Hepatic stellate cell (primary cell): ENCODE measurements at regions not wholly inside any gene's neighbourhood (a gene's known extent, or its start where the extent isn't known, plus 50 kb on each side); places are given as distances from the start of the nearest gene placed in this dataset.
"Not testable (repeated sequence)": the region's sequence is repeated elsewhere in the genome, so short reads cannot be mapped to it uniquely, and the experiment has no call there.

Source experiments
- DNase-seq: peaks from one replicate; pipeline ENCODE4 v3.0.0; 2011; ENCODE audit warnings: low spot score

DNA sequence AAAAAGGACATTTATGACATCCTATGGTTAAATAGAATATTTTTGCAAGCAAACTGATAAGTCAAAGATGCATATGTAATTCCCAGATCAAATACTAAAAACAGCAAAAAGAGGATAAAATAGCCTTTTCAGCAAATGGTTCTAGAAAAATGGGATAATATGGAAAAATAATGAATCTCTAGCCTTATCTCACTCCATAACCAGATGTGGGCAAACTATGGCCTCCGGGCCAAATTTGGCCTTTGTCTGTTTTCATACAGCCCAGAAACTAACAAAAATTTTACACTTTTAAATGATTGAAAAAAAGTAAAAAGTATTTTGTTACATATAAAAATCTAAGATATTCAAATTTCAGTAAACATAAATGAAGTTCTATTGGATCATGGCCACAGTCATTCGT, 215.4 kb upstream of the PRSS1 start:
- DNase-seq = no peak

DNA sequence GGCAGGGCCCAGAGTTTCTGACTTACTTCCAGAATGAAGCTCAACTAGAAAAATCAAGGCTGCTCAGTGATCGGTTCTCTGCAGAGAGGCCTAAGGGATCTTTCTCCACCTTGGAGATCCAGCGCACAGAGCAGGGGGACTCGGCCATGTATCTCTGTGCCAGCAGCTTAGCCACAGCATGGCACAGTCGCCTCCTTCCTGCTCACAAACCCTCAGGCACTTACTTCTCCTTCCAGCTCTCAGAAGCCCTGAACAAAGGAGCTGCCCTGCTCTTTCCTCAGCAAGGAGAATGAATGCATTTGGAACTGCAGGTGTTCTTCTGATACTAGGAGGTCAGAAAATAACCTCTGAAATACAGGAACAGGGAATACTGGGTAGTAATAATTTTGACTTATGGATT, 219.7 kb upstream of the PRSS1 start:
- DNase-seq = no peak

DNA sequence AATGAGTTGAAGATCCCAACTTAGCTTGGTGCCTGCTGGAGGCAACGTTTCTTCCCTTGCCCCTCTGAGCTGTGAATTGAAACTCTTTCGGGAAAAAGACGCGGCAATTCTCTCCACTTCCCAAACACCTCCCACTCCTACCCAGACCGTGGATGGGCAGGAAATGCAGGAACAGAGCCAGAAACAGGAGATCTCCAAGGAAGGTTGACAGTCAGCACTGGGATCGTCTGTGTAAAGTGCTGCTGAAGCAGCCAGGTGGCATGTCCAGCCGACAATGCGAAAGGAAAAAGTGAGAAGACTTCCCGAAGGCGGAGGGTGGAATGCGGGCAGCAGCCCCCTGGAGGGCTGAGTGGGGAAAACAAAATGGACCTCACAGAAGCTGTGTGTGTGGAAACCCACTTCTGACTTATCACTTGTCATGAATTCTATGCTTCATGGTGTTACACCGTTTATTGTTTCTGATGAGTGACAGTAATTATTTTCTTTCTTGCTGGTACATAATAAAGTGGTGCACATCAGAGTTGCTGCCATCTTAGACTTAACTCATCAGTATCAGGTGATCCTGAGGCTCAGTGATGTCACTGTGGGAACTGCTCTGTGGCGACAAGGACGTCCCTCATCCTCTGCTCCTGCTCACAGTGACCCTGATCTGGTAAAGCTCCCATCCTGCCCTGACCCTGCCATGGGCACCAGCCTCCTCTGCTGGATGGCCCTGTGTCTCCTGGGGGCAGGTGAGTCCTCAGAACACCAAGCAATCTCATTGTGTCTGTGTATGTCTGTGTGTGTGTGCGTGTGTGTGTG, 220.5 kb upstream of the PRSS1 start:
- DNase-seq = no peak

DNA sequence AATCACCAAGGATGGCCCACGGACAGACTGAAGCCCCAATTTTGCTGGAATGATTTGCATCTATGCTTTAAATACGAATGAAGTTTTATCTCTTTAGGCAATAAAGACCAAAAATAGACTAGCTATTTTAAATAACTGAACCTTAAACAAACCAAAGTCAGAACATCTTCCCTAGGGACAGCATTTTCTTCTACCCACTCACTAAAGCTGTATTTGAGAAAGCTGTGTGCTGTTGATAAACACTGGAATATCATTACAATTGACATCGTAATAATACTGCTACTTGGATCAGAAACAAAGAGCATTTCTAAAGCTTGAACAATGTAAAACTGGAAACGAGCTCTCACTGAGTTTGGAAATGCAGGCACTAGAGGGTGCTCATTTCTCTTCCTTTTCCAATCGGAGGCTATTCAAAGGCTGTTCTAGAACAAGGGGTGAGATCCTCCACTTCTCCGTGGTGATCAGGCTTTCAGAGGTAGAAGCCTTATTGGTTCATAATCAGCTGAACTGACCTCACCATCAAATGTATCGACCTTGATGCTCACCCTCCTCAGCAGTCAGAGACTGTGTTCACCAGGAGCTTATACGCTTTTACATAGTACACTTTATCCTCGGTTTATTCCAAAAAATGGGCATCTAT, 225.3 kb upstream of the PRSS1 start:
- DNase-seq = no peak

DNA sequence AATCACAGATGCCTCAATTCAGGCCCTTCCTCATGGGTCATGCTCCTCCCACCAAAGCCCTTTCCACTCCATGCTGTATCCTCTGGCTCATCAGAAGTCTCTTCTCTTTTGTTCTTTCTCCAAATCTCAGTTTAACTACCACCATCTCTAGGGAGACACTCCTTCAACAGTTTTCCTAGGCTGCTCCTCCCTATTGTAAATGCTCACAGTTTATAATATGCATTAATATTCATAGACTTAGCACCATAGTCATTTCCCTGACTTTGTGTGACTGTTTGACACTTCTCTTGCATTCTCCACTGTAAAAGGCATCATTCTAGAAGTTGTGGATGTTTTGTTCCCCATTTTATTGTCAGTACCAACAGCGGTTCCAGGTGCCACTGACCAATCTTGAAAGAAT, 226.5 kb upstream of the PRSS1 start:
- no peak for DNase-seq

DNA sequence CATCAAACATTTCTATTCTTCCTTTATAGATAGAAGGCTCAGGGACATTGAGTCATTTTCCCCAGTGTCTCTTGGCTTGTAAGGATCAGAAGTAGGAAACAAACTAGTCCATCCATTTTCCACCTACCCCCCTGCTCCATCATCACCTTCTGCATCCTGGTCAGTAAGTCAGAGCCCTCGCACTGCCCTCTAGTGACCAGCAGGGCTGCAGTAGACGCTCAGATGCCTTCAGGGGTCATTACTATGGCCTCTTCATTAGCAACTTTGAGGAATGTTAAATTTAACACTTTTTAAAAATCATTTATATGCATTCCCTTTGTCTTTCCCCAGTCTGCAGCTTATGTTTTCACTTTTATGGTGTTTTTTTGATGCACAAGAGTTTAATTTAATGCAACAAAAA, 228.4 kb upstream of the PRSS1 start:
- not testable (repeated sequence) for DNase-seq

DNA sequence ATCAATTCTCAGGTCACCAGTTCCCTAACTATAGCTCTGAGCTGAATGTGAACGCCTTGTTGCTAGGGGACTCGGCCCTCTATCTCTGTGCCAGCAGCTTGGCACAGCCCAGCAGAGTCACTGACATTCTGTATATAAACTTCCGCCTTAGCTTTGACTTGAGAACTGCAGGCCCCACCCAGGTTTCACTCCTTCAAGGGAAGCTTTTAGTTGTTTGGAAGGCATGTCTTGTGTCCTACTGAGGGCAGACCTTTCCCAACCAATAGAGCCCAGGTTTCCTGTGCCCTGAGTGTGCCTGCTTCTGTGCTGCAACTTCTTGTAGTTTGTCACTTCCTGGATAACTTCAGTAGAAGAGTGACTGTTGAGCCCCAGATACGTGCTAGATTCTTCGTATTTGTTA, 228.8 kb upstream of the PRSS1 start:
- not testable (repeated sequence) for DNase-seq

DNA sequence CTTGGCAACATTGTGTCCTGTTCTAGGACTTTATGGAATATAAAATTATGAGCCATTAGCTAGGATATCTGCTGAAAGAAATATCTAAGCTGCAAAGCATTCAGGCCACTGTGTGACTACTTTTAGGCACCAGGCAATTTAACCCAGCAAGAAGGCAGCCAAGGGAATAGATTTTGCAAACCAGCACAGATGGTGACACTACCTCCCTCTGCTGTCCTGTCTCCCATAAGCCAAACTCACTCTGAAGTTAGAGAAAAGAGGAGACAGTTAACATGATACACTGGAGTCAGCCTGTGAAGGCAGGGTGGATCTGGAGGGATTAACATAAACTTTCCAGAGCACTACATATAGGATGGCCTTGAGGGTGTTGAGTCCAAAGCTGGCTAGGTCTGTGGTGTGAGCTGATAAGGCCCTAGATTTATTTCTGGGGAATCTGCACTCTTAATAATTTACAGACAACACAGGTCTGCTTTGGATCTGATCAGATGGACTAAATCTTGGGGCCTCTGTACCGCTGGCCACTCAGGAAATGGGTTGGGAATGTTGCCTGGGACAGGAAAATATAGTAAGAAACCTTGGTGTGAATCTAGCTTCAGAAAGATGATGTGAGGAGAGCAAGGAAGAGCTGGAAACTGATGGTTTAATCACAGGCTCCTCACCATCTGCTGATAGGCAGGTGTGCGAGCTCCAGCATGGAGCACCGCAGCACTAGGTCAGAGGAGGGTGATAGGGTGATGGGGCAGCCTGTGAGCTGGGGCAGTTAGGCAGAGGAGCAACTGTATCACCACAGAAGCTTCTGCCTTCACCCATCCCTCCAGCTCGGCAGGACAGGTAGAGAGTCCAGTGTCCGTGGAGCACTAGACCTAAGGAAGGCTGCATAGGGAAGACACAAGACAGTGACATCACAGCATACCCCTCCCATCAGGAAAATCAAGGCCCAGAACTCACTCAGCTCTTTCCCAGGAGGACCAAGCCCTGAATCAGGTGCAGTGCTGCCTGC, 229.9 kb upstream of the PRSS1 start:
- DNase-seq = no peak

DNA sequence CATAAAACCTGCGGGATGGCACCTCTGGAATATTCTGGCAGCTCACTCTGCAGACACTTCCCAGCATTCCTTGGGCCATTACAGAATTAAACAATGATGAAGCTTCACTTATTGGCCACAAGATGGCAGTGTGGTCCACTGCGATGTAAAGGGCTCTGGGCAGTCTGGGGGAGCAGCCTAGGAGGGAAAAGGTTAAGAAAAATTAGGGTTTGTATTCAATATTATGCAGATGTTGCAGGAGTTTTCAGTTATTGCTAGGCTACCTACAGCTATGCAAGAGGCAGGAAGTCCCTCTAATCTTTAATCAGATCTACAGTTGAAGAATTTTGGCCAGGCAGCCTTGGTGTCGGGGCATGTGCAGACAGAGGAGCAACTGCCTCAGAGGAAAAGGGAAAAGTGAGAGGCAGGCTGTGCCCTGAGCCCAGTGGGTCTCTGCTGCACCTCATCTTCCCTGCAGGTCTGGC, 233.2 kb upstream of the PRSS1 start:
- peak; percentile 39 for DNase-seq

DNA sequence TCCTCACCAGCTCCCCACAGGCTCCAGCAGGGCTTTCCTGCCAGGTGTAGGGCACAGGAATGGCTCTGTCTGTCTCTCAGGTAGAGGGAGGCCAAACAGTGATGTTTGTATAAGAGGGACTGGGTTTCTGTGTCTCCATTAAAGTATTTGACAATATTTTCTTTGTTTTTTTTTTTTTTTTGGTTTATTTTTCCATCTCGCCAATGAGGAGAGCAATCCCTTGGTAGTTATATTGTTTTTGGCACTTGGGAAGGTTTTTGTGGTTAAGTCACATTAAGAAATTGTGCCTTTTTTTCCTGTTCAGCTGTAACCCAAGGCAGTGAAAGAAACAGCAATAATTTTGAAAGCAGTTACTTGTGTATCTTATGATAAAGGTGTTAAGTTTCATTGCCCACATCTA, 234.6 kb upstream of the PRSS1 start:
- not testable (repeated sequence) for DNase-seq

DNA sequence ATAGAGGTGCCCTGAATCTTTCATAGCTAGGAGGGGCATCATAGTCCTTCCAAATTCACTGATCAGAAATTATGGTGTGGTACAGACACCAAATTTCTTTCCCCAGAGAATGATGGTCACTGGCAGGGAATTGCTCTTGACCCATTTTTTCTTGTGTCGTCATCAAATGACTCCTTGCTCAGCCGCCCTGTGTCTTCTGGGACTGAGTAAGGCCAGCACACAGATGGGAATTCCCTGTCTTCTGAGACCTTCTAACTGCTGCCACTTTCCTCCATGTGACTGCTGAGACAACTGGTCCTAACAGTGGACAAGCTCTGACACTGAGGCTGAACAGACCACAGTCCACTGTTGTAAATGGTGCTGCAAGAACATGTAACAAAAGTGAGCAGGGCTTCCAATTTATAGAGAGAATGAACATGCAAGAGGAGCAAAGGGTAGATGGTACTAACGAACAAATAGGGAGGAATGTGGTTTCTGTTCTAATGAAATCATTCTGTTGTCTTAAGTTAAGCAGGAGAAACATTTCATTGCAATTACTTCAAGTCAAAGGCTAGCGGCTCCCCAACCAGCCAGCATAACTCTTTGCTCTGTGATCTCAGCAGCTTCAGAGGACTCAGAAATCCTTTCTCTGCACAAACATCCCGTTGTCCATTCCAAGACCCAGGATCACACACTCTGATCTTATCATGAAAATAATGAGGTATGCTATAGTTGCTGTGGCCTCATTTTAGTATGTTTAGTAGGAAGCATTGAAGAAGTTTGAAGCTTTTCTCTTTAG, 235.9 kb upstream of the PRSS1 start:
- no peak for DNase-seq

DNA sequence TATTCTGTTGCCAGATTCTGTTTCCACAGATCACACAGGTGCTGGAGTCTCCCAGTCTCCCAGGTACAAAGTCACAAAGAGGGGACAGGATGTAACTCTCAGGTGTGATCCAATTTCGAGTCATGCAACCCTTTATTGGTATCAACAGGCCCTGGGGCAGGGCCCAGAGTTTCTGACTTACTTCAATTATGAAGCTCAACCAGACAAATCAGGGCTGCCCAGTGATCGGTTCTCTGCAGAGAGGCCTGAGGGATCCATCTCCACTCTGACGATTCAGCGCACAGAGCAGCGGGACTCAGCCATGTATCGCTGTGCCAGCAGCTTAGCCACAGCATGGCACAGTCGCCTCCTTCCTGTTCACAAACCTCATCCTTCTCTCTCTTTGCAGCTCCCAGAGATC, 237.5 kb upstream of the PRSS1 start:
- DNase-seq = no peak

DNA sequence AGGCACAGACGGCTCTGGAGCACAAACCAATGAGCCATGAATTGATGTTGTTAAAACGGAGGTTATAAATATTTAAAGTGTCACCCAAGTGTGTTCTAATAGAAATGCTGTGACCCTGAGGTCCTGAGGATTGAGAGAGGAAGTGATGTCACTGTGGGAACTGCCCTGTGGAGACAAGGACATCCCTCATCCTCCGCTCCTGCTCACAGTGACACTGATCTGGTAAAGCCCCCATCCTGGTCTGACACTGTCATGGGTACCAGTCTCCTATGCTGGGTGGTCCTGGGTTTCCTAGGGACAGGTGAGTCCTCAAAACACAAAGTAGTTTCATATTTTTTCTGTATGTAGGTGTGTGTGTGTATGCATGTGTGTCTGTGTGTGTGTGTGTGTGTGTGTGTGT, 237.9 kb upstream of the PRSS1 start:
- DNase-seq = no peak

DNA sequence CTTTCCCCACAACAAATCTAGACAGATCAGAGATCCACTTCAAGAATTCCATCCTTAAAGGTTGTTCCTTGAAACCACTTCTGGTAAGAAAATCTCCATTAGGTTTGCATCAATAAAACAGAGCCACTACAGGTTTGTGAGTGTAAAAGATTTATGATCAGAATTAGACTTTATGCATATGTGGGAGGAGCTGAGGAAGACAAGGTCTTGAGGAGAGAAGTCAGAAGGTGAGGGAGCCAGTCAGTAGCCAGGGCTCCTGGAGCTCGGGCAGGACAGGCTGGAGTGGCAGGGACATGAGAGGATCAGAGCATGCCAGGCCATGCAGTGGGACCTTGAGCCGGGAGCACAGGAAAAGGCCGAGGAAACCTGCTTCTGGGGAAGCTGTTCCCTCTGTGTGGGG, 240.0 kb upstream of the PRSS1 start:
- not testable (repeated sequence) for DNase-seq

DNA sequence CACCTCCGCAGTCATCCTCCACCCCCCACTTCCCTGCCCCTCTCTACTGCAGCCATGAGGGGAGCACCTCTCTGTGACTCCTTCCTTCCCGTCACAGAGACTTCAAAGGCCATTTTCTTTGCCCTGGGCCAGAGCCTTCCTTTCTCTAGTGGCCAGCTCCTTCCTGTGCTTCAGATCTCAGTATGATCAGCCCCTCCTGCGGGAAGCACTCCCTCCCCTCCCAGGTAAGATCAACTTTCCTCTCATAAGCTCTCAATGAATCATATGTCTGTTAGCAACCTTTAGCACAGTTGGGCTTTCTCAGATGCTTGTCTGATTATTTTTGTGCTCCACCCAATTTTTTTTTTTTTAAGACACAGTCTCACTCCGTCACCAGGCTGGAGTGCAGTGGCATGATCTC, 241.0 kb upstream of the PRSS1 start:
- DNase-seq = no peak

DNA sequence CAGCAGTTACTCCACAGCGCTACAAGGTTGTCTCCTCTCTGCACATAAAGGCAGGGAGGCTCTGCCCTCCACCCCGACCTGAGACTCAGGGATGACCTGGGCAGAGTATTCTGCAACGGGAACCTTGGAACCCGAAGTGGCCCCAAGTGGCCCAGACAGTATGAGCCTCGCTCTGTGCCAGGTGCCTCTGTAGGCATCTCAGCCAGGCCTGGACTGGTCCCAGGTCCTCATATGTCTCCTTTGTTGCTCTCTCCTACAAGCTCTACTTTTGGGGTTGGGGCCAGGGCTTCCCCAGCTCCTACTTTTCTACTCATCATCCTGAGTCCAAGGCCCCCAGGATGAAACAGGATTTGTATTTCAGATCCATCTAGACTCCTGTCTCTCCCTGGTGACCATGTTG, 241.5 kb upstream of the PRSS1 start:
- no peak for DNase-seq

DNA sequence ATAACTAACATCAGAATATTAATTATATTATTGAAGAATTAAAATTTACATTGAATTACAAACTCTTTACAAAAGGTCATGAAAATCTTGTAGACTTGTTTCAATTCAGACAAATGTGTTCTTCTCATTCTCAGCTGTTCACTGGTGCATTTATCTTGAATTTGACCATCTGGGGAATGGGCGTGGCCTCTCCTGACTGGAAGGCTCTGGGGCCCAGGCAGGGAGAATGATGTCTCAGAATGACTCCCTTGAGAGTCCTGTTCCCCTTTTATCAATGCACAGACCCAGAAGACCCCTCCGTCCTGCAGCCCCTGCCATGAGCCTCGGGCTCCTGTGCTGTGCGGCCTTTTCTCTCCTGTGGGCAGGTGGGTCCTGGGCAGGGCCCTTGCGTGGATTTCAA, 242.2 kb upstream of the PRSS1 start:
- DNase-seq = not testable (repeated sequence)

DNA sequence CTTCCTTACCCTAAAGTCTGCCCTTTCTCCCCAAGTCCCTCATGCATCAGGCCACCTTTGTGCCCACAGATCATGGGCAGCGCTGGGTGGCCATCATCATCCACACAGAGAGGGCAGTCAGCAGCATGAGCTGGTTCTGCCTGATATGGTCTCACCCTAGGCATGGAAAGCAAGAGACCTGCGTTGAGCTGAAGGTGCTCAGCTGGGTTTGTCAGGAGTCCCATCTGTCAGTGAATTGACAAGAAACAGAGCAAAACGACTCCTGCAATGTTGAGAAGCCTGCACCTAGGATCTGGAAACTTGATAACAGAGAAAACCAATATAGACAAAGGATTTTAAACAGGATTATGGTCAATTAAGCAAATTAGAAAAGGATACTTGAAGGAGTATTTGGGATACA, 242.7 kb upstream of the PRSS1 start:
- DNase-seq = no peak

DNA sequence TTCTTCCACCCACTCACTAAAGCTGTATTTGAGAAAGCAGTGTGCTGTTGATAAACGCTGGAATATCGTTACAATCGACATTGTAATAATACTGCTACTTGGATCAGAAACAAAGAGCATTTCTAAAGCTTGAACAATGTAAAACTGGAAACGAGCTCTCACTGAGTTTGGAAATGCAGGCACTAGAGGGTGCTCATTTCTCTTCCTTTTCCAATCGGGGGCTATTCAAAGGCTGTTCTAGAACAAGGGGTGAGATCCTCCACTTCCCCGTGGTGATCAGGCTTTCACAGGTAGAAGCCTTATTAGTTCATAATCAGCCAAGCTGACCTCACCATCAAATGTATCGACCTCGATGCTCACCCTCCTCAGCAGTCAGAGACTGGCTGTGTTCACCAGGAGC, 245.3 kb upstream of the PRSS1 start:
- not testable (repeated sequence) for DNase-seq

DNA sequence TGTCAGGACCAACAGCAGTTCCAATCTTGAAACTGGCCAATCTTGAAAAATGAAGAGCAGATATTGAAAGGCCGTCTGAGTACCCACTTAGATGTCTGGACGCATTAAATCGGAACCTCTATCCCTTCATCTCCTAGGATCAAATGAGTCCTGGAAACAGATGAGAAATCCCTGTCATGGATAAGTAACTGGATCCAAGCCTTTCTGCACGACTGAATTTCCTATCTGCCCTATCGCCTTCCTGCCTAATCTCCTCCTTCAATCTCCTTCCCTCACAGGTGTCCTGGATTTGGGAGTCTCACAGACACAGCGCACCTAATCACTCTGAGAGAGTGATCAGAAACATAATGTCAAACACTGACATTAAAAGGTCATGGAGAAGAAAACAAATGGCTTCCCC, 245.2 kb upstream of the PRSS58 start:
- no peak for DNase-seq

DNA sequence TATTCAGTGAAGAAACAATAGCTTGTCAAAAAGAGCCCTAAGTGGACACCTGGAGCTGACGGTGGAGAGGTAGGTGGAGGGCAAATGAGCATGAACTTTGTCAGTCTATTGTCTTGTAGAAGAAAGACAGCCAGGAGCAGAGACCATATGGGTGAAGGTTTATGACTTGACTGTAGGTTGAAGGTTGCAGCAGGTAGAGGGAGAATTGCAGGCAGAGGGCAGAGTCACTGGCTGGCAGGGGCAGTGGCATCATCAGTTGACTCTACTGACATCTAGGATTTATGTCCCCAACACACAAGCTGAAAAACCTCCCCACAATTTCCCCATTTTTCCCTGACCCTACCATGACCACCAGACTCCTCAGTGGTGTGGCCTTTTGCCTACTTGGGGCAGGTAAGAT, 243.6 kb upstream of the PRSS58 start:
- no peak for DNase-seq

DNA sequence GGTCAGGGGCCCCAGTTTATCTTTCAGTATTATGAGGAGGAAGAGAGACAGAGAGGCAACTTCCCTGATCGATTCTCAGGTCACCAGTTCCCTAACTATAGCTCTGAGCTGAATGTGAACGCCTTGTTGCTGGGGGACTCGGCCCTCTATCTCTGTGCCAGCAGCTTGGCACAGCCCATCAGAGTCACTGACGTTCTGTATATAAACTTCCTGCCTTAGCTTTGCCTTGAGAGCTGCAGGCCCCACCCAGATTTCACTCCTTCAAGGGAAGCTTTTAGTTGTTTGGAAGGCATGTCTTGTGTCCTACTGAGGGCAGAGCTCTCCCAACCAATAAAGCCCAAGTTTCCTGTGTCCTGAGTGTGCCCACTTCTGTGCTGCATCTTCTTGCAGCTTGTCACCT, 242.5 kb upstream of the PRSS58 start:
- DNase-seq = no peak
